ENCODE measurements at regions not wholly inside any gene's neighbourhood (a gene's known extent, or its start where the extent isn't known, plus 50 kb on each side); places are given as distances from the start of the nearest gene placed in this dataset.
"Not testable (repeated sequence)": the region's sequence is repeated elsewhere in the genome, so short reads cannot be mapped to it uniquely, and the experiment has no call there.

DNA sequence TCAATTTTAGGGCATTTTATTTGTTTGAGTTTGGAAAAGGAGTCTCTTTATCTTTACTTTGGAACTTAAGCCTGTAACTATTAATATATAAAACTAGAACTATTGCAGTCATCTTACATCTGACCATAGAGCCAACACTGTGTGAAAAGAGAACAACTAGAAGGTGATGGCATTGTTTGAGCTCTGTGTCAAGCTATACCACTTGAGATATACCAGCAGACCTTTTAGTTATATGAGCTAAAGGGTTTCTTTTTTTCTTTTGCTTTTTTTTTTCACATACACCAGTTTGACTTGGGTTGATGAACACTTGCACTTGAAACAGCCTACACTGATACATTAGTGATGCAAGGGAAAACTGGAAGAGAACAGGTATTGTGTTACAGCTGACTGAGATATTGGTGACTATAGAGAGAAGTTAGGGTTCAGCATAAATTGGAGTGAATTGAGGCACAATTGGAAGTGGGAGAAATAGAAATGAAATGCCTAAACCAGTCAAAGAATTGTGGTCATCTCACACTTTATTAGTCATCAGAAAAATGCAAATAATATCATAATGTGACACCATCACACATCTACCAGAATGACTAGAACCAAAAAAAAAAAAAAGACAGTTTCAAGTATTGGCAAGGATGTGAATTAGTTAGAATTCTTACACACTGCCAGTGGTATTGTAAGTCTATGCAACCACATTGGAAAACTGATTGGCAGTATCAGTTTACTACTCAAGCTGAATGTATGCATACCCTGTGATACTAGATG is 60.9 kb downstream of the ADRB2 start:
- no peaks in the 10 kb centered on the region for H3K36me3 ChIP-seq (ENCODE audit: control insufficient read depth in 4 of 4, insufficient read depth in 4 of 4, low read length in 4 of 4)
- no peak overlapping the region for H3K27ac ChIP-seq (ENCODE audit: low read depth in 1 of 2, low read length in 1 of 2)
- H3K27me3 ChIP-seq (ENCODE audit: control insufficient read depth in 3 of 3, insufficient read depth in 3 of 3, low read length in 2 of 3) = no peaks in the 10 kb centered on the region
- H3K9me3 ChIP-seq (ENCODE audit: control insufficient read depth in 4 of 4, insufficient read depth in 3 of 4, low read length in 3 of 4) = no peaks in the 10 kb centered on the region
- ATAC-seq (ENCODE audit: insufficient read depth, low FRiP score) (no peak), DNase-seq (no peak)
- H3K4me3 ChIP-seq = no peak overlapping the region
- no peaks in the 10 kb centered on the region for H3K4me1 ChIP-seq (ENCODE audit: control insufficient read depth in 5 of 5, insufficient read depth in 5 of 5, low read length in 5 of 5)
- TF ChIP-seq, protein P1, sequence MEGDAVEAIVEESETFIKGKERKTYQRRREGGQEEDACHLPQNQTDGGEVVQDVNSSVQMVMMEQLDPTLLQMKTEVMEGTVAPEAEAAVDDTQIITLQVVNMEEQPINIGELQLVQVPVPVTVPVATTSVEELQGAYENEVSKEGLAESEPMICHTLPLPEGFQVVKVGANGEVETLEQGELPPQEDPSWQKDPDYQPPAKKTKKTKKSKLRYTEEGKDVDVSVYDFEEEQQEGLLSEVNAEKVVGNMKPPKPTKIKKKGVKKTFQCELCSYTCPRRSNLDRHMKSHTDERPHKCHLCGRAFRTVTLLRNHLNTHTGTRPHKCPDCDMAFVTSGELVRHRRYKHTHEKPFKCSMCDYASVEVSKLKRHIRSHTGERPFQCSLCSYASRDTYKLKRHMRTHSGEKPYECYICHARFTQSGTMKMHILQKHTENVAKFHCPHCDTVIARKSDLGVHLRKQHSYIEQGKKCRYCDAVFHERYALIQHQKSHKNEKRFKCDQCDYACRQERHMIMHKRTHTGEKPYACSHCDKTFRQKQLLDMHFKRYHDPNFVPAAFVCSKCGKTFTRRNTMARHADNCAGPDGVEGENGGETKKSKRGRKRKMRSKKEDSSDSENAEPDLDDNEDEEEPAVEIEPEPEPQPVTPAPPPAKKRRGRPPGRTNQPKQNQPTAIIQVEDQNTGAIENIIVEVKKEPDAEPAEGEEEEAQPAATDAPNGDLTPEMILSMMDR (IDR thresholded peaks at IDR 0.05; ENCODE audit: control extremely low read depth, extremely low read depth) = no peak
- H3K9ac ChIP-seq (ENCODE audit: insufficient read depth in 1 of 2, low read length in 2 of 2) = no peak overlapping the region

DNA sequence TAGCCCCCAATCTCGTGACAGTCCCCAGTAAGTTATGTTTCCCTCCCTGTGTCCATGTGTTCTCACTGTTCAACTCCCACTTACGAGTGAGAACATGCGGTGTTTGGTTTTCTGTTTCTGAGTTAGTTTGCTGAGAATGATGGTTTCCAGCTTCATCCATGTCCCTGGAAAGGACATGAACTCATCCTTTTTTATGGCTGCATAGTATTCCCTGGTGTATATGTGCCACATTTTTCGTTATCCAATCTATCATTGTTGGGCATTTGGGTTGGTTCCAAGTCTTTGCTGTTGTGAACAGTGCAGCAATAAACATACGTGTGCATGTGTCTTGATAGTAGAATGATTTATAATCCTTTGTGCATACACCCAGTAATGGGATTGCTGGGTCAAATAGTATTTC is 63.5 kb downstream of the ADRB2 start:
- ATAC-seq (ENCODE audit: insufficient read depth, low FRiP score); H3K27me3 ChIP-seq (ENCODE audit: control insufficient read depth in 3 of 3, insufficient read depth in 3 of 3, low read length in 2 of 3); H3K9ac ChIP-seq (ENCODE audit: insufficient read depth in 1 of 2, low read length in 2 of 2); H3K27ac ChIP-seq (ENCODE audit: low read depth in 1 of 2, low read length in 1 of 2); DNase-seq; H3K4me3 ChIP-seq; H3K36me3 ChIP-seq (ENCODE audit: control insufficient read depth in 4 of 4, insufficient read depth in 4 of 4, low read length in 4 of 4); H3K4me1 ChIP-seq (ENCODE audit: control insufficient read depth in 5 of 5, insufficient read depth in 5 of 5, low read length in 5 of 5); H3K9me3 ChIP-seq (ENCODE audit: control insufficient read depth in 4 of 4, insufficient read depth in 3 of 4, low read length in 3 of 4): not testable (repeated sequence)
- WGBS, 2 donors = 92 to 95% methylated on average over 5 of the region's 5 CpGs

DNA sequence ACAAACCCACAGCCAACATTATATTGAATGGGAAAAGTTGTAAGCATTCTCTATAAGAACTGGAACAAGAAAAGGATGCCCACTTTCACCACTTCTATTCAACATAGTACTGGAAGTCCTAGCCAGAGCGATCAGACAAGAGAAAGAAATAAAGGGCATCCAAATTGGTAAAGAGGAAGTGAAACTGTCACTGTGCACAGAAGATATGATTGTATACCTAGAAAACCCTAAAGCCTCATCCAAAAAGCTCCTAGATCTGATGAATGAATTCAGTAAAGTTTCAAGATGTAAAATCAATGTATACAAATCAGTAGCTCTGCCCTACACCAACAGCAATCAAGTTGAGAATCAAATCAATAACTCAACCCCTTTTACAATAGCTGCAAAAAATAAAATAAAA is 69.0 kb downstream of the ADRB2 start:
- not testable (repeated sequence) for H3K4me1 ChIP-seq (ENCODE audit: control insufficient read depth in 5 of 5, insufficient read depth in 5 of 5, low read length in 5 of 5); H3K27ac ChIP-seq (ENCODE audit: low read depth in 1 of 2, low read length in 1 of 2); H3K9me3 ChIP-seq (ENCODE audit: control insufficient read depth in 4 of 4, insufficient read depth in 3 of 4, low read length in 3 of 4); DNase-seq; H3K9ac ChIP-seq (ENCODE audit: insufficient read depth in 1 of 2, low read length in 2 of 2); ATAC-seq (ENCODE audit: insufficient read depth, low FRiP score); H3K27me3 ChIP-seq (ENCODE audit: control insufficient read depth in 3 of 3, insufficient read depth in 3 of 3, low read length in 2 of 3); H3K4me3 ChIP-seq; H3K36me3 ChIP-seq (ENCODE audit: control insufficient read depth in 4 of 4, insufficient read depth in 4 of 4, low read length in 4 of 4)
- 83 to 84% methylated on average over 1 of the region's 1 CpG for WGBS, 2 donors

DNA sequence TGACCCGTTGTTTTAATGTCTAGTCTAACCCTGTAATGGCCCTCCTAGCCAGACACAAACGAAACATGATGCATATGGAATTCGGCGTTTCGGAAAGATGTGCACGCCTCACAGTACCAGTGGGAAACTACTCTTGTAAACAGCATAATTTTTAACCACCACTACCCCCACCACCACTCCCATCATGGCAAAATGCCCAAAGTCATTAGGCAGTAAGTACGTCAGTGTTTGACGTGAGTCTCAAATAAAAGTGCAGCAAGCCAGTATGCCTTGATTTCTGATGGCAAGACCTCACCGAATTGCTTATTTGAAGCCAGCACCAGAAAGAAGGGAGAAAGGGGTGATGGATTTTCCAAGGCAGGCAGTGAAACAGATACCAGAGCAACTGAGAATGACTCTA is 71.4 kb downstream of the ADRB2 start:
- 70 to 79% methylated on average over 9 of the region's 9 CpGs for WGBS, 2 donors
- TF ChIP-seq, protein P1 (IDR thresholded peaks at IDR 0.05; ENCODE audit: control extremely low read depth, extremely low read depth) = no peak
- no peak for ATAC-seq (ENCODE audit: insufficient read depth, low FRiP score)

More for the DNA sequence above, 71.4 kb downstream of the ADRB2 start:
- Histone ChIP-seq H3K27me3 (ENCODE audit: control insufficient read depth in 3 of 3, insufficient read depth in 3 of 3, low read length in 2 of 3) (peaks cover 0 to 2% (median 0%) of the 10 kb centered on the region in 3 donors), H3K9ac (ENCODE audit: insufficient read depth in 1 of 2, low read length in 2 of 2) (no peak overlapping the region), H3K4me3 (no peak overlapping the region), H3K36me3 (ENCODE audit: control insufficient read depth in 4 of 4, insufficient read depth in 4 of 4, low read length in 4 of 4) (no peaks in the 10 kb centered on the region), H3K9me3 (ENCODE audit: control insufficient read depth in 4 of 4, insufficient read depth in 3 of 4, low read length in 3 of 4) (no peaks in the 10 kb centered on the region), H3K4me1 (ENCODE audit: control insufficient read depth in 5 of 5, insufficient read depth in 5 of 5, low read length in 5 of 5) (no peaks in the 10 kb centered on the region), H3K27ac (ENCODE audit: low read depth in 1 of 2, low read length in 1 of 2) (no peak overlapping the region)
- DNase-seq = peak in 1 of 3 donors; percentile 40
